NK-92 (cell line): ENCODE measurements at regions not wholly inside any gene's neighbourhood (a gene's known extent, or its start where the extent isn't known, plus 50 kb on each side); places are given as distances from the start of the nearest gene placed in this dataset.
"Not testable (repeated sequence)": the region's sequence is repeated elsewhere in the genome, so short reads cannot be mapped to it uniquely, and the experiment has no call there.

Experiments
- DNase-seq: peaks from one replicate; lab custom pipeline; 2025; ENCODE audit not compliant: unreplicated experiment; lab: John Stamatoyannopoulos, UW

DNA sequence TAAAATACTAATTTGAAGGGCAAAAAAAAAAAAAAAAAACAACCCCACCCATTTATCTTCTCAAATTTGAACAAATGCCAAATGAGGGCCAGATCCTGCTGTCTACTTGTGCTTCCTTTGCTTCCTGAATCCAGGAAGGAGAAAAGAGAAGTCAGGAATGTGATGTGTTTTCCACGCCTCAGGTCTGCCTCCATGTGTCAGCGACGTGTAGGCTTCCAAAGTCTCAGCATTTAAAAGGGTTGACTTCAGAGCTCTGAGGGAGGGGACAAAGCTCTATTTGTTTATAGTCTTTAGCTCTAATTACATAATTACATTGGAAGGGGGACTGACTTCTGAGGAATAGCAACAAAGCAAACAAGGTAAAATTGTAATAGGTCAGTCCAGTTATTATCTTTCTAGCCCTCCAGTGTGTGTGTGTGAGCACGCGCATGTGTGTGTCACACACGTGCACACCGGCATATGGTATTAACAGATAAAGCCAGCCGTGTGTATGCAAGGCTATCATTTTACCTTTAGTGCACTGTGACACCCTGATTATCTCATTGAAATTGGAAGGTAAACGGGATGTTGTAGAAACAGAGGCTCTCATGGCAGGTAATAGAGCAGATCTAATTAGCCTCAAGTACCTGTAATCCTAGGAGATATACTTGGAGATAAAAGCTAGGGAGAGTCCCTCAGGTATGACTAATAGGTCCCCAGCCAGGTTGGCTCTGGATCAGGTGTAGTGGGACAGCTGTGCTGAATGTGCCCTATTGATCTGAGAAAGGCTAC is 911.4 kb upstream of the ZEB2 start:
- DNase-seq = no peak

DNA sequence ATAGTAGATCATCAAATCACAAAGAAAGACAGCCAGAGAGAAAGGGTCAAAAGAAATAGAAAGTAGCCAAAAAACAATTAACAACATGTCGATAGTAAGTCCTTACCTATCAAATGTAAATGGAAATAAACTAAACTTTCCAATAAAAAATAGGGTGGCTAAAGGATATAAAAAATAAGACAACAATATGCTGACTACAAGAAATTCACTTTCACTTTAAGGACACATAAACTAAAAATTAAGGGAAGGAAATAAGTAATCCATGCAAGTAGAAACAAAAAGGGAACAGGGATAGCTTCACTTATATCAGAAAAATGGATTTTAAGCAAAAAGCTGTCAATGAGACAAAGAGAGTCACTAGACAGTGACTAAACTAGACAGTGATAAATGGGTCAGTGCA is 903.9 kb upstream of the ZEB2 start:
- DNase-seq = no peak

DNA sequence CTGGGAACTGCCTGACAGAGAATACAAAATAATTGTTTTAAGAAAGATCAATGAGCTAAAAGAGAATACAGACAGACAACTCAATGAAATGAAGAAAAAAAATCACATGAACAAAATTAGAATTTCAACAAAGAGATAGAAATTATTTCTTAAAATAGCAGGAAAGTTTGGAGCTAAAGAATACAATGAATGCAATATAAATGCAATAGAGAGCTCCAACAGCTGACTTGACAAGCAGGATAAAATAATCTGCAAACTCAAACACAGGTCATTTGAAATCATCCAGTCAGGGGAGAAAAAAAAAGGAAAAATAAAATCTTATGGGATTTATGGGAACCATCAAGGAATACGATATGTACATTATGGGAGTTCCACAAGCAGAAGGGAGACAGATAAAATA is 902.7 kb upstream of the ZEB2 start:
- no peak for DNase-seq

DNA sequence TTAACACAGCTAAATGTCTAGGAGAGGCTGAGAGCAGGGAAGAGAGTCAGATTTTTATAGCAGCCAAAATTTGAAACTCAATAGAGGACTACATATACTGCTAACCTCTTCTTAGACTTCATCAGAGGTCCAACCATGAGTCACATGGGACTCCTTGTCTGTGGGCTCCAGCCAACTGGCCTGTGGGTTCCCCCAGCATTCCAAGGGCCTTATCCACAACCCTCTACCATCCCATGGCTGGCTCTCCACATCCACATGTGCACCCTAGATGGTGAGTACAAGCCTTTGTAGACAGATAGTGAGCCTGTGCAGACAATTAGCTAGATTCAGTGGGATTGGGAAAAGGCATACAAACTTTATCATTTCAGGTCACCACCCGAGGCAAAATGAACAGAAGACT is 901.9 kb upstream of the ZEB2 start:
- DNase-seq = no peak

DNA sequence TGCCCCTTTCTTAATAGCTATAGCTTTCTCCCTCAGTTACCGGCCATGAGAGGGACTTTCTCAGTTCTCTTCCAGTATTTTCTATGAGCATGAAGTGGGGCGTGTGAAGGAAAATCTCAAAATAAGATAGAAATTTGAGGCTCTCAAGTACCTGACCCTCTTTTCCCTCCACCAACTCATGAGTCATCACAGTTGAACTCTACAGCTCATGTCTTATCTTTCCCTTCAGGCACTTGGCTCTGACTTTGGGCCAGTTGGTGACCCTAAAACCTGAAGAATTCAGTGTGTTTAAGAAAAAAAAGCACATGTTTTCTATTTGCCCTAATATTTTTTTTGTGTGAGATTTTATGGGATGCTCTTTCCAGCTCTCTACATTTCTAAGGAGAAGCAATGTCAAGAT is 896.7 kb upstream of the ZEB2 start:
- DNase-seq = no peak

DNA sequence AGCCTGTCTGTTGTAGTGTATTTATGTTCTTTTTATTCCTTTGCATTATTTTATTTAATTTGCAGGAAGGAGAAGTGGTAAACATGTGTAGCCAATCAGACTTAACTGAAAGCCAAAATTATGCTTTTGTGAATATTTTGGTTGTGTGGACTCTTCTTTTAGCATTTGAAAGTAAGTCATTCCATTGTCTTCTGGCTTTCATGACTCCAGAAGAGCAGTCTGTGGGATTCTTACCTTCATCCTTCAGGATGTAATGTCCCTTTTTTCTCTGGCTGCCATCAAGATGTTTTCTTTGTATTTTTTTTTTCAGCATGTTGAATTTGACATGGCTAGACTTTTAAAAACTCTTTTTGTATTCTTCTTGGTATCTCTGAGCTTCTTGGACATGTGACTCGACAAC is 895.2 kb upstream of the ZEB2 start:
- no peak for DNase-seq

DNA sequence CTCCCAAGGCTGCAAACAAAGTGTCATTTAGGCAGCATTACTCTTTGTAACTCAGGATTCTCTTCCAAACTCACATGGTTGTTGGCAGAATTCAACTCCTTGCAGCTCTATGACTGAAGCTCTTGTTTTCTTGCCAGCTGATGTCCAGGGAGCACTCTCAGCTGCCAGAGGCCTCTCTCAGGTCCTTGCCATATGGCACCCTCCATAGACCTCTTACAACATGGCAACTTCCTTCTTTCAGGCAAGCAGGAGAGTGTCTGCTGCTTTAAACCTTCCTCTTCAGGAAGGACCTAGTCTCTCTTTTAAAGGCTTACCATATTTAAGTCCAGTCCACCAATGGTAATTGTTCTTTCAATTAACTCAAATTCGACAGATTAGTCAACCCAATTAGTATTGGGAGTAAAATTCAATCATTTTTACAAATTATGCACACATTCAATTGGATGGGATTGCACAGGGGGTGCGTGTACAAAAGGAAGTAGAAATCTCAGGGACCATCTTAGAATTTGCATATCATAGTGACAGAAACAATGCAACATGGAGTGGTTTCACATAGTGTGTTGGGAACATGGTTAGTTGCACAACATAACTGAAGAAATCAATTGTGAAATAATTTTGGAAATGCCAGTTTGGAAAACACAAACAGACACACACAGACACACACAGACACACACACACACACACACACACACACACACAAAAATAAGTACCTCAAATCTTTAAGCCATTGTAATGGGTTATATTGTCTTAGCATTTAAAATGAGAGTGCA is 893.5 kb upstream of the ZEB2 start:
- DNase-seq = no peak

DNA sequence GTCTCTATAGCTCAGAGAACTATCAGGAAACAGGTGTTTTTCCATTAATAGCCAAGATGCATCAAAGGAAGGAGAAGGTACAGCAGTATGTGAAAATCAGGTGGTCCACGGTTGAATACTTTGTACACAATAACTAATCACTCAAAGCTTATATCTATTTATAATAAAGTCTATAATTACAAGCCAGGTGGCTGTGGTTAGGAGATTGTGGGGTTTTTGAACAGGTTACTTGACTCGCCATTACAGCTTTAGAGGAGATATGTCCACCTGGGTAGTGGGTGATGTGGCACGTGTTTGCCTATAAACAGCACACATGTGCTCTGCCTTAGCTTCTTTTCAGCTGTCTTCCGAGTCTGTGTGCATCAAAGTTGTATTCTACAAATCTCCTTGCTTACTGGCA is 892.2 kb upstream of the ZEB2 start:
- DNase-seq = no peak

DNA sequence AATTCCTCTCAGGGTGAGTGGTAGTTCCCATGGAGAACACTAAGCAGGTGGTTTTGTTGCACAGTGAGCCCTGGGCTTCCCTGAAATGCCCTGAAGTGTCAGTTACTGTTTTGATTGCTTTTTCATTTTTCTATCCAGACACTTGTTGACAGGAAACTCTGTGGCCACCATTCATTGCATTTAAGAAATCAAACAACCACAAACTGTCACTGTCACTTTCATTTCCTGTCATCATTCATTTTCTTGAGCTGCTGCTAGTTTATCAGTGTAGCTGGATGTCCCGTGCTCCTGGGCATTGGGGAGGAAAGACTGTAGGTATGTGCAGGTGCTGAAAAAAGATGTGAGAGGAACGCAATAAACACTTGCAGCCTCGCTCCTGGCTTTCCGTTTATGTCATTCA is 891.6 kb upstream of the ZEB2 start:
- no peak for DNase-seq

DNA sequence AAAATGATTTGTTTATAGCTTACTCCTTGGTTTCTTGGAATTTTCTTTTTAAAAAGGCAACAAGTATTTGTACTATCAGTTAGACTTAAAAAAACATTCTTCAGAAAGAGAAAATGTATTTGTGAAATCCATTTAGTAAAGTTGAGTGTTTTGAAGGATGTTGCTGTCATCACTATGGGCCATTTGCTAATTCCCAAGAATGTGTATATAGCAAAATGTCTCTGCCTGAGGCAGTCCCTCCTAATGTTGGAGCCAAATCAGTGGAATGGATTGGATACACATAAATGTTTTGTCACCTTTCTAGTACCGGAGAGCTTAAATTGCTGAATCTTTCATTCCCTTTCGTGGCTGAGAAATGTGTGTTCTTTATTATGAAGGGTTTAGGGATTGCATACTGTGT is 890.2 kb upstream of the ZEB2 start:
- no peak for DNase-seq

DNA sequence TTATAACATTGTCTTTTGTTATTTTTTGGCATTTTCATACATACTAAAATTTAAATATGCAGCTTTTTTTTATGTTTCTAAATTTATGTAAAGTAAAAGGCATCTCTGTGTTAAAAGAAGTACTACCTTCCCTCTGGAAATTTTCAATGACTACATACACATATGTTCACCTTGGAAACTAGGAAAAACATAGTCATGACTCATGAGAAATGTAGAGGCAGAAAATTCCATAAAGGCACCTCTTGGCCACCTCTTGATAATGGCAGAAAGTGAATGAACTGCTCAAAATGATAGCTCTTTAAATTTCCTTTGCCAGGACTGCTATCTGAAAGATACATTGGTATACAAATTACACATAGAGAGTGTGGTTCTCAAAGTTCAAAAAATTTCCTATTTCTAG is 889.1 kb upstream of the ZEB2 start:
- no peak for DNase-seq

DNA sequence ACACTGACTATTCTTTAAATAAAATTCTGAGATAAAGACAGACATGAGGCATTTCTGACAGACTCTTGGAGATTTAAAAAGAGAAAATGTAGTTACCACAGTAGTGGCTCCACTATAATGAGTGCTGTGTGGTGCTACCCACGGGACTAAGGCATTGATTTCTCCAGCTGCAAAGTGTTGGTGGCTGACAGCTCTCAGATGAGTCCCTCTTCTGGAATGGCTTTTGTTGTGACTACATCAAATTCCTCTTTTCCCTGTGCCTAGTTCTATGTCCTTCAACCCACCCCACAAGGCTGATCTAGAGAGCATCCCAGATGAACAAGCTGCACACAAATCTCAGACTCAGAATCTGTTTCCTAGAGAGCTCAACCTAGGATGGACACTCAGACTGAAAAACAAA is 884.8 kb upstream of the ZEB2 start:
- no peak for DNase-seq

DNA sequence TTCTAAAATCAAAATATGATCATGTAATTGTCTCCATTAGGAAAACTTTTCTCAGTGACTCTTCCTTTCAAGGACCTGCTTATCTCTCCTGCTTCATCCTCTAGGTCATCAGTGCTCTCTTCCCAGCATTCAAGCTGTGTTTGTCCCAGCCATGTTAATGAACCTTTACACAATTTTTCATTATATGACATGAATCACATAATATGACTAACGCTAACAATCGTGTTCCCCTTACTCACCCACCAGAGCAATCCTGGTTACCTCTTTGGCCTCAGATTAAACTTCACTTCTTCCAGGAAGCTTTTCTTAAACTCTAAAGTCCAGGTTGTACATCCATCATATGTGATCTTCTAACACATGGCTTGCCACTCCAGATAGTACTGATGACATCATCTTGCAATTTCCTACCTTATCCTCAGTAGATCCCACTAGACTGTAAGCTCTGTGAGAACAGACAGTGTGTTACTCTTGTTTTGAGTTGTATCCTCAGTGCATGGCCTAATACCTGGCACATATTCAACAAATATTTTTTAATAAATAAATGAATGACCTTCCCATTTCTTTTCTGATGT is 882.9 kb upstream of the ZEB2 start:
- DNase-seq = no peak

DNA sequence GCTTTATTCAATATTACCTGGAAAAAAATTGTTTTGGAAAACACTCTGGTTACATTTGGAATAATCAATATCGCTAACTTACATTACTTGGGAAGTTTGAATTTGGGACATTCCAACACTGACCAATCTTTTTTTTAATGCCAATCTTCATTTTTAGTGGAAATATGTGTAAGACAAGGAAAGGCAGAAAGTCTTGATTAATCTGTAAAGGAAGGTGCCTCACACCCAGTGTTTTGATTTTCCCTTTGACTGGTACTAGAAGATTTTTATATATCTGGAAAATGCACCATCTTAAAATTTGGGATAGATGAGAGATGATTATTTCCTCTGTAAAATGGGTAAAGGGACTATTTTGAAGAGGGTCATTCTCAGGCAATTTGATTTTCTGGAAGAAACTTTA is 879.2 kb upstream of the ZEB2 start:
- no peak for DNase-seq

DNA sequence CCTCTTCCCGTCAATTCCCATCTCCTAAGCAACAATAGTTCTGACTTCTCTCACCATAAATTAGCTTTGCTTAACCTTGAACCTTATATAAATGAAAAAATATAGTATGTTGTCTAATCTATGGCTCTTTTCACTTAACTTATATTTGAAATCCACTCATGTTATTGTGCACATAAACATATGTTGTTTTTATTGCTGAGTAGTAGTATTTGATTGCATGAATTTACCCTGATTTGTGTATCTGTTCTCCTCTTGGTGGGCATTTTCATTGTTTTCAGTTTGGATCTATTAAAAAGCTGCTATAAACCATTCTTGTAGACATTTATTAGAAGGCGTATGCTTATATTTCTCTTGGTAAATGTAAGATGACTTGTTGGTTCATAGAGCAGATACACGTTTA is 874.3 kb upstream of the ZEB2 start:
- DNase-seq = no peak

DNA sequence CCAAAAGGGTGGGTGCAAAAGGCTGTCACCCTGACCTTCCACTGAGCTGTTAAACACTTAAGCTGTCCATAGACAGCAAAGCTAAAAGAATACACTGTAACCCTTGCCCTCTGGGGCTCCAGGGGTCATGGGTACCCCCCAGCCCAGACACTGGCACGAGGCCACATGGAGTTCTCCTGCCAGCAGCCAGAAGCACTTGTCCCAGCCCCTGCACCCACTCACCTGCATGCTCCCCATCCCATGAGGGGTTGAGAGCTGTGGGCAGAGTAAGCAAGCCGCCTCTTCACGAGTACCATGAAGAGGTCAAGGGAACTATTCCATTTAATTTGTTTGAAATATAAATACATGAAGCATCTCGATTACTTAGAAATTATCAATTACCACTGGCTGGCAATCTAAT is 867.1 kb upstream of the ZEB2 start:
- DNase-seq = no peak

DNA sequence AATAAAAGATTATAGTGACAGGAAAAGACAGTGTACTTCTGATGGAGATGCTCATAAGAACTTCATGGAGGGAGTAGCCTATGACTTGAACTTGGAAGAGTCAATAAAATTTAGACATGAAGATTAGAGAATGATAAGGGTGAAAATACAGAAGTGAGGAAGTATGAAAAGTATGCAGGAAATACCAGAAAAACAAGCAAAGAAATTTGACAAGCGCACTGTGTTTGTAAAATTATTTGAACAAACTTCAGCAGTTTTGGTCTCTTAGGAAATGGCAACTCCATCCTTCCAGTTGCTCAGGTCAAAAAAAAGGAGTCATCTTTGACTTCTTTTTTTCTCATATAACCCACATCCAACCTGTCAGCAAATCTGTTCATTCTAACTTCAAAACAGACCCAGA is 864.0 kb upstream of the ZEB2 start:
- DNase-seq = no peak

DNA sequence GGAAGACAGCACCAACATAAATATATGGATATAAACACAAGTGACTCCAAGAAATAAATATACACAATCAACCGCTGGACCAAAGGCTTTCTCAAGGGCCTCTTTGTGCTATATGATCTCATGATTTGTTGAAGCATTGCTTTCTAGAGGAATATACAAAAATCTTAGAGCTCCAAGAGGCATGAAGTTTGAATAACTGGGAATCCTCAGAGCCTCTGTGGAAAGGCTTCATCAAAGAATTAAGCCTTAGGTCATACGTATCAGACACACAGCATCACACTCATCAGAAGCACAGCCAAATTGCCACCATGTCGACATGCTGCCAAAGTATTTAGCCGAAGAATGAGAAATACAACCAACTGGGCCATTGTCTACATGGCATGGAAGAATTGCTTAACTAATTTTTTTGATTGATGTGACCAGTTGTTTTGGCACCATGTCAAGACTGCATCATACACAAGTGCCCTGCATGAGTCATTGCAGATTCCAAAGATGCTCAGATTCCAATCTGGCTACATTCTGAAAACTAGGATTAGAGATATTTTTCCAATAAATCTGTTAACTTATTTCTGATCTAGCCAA is 860.6 kb upstream of the ZEB2 start:
- no peak for DNase-seq

DNA sequence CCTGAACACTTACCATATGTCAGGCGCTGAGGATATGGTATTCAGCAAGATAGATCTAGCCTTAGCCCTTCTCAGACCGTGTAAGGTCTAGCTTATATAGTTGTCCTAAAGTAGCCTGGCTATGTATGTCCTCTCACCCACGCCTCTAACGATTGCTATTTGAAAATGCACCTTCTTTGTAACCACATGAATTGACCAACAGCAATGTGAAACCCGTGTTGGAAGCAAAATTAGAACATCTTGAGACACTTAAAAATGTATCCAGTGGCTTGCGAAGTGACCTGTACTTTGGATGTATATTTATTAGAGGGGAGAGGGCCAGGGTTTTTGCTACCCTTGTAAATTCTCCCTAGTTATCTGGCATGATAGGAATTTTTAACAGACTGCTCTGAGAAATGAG is 860.0 kb upstream of the ZEB2 start:
- DNase-seq = no peak

DNA sequence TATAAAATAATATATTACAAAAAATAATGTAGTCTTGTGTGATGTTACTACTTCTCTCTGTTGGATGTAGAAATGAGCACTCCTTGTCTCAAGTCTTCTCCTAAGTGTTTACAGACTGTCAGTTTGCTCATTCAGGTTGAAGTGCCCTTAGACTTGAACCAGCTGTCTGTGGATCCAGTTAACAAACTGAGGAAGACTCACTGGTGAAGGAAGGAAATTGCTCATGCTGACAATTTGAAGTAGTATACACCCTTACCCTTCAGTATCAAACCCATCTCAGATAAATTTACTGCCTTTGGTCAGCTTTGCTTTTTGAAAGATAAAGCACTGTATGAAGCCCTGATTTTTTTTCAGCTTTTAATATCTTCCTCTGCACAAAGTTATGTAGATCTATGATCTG is 854.2 kb upstream of the ZEB2 start:
- no peak for DNase-seq

DNA sequence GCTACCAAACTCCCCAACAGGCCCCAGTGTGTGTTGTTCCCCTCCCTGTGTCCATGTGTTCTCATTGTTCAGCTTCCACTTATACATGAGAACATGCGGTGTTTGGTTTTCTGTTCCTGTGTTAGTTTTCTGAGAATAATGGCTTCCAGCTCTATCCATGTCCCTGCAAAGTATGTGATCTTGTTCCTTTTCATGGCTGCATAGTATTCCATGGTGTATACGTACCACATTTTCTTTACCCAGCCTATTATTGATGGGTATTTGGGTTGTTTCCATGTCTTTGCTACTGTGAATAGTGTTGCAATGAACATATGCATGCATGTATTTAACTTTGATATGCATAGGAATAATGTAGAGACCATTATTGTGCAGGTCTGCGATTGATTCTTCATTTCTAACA is 847.4 kb upstream of the ZEB2 start:
- not testable (repeated sequence) for DNase-seq

DNA sequence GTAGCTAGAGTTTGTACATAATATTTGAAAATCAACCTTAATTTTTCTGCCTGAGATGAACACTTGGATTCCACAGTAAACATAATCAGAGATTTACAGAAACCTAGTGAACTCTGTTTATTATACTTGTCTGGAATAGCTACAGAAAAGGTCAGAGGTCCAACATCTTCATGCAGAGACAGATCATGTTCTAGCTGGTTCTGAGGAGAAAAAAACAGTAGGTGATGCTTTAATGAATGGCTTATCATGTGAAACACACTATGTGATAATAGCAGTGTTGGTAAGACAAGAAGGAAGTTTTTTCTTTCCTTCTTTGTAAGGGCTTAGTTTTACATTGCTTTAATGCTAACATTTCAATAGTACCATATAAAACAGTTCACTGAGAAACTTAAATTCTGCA is 846.4 kb upstream of the ZEB2 start:
- DNase-seq = no peak
